ENCODE measurements at regions not wholly inside any gene's neighbourhood (a gene's known extent, or its start where the extent isn't known, plus 50 kb on each side); places are given as distances from the start of the nearest gene placed in this dataset.

GRCh38 chr6:33929575-33930288 is 125.9 kb upstream of the MLN start:
- no peak for ATAC-seq (ENCODE audit: low read depth)
- H3K36me3 ChIP-seq (ENCODE audit: low read depth), result no peaks in the 10 kb centered on the region
- H3K9me3 ChIP-seq (ENCODE audit: severe bottlenecking), result no peaks in the 10 kb centered on the region
- DNase-seq (ENCODE audit: low spot score), result no peak
- no peak overlapping the region for H3K4me3 ChIP-seq (ENCODE audit: severe bottlenecking)
- no peak overlapping the region for H3K27ac ChIP-seq (ENCODE audit: poor library complexity, severe bottlenecking)
- TF ChIP-seq CTCF (IDR thresholded peaks at IDR 0.05; ENCODE audit: poor library complexity, severe bottlenecking), result no peak
- H3K27me3 ChIP-seq (ENCODE audit: insufficient read depth, poor library complexity, severe bottlenecking), result no peaks in the 10 kb centered on the region
- no peaks in the 10 kb centered on the region for H3K4me1 ChIP-seq (ENCODE audit: insufficient read depth, poor library complexity, severe bottlenecking)

- TF ChIP-seq CTCF (IDR thresholded peaks at IDR 0.05; ENCODE audit: poor library complexity, severe bottlenecking), result no peak
- no peaks in the 10 kb centered on the region for H3K36me3 ChIP-seq (ENCODE audit: low read depth)
- H3K9me3 ChIP-seq (ENCODE audit: severe bottlenecking), result no peaks in the 10 kb centered on the region
- ATAC-seq (ENCODE audit: low read depth) (0 out of 3 replicates have a peak, but pooled peaks have one; percentile 40), DNase-seq (ENCODE audit: low spot score) (no peak)
- H3K4me1 ChIP-seq (ENCODE audit: insufficient read depth, poor library complexity, severe bottlenecking), result no peaks in the 10 kb centered on the region
- no peaks in the 10 kb centered on the region for H3K27me3 ChIP-seq (ENCODE audit: insufficient read depth, poor library complexity, severe bottlenecking)
- H3K4me3 ChIP-seq (ENCODE audit: severe bottlenecking), result no peak overlapping the region
- no peak overlapping the region for H3K27ac ChIP-seq (ENCODE audit: poor library complexity, severe bottlenecking)
Observed at GRCh38 chr6:33927616-33928015, 123.8 kb upstream of the MLN start.

GRCh38 chr6:33927112-33927511 is 123.3 kb upstream of the MLN start:
- H3K4me3 ChIP-seq (ENCODE audit: severe bottlenecking), result no peak overlapping the region
- ATAC-seq (ENCODE audit: low read depth), result no peak
- H3K4me1 ChIP-seq (ENCODE audit: insufficient read depth, poor library complexity, severe bottlenecking), result no peaks in the 10 kb centered on the region
- DNase-seq (ENCODE audit: low spot score), result no peak
- H3K27ac ChIP-seq (ENCODE audit: poor library complexity, severe bottlenecking), result no peak overlapping the region
- no peaks in the 10 kb centered on the region for H3K36me3 ChIP-seq (ENCODE audit: low read depth)
- no peak for TF ChIP-seq CTCF (IDR thresholded peaks at IDR 0.05; ENCODE audit: poor library complexity, severe bottlenecking)
- no peaks in the 10 kb centered on the region for H3K27me3 ChIP-seq (ENCODE audit: insufficient read depth, poor library complexity, severe bottlenecking)
- no peaks in the 10 kb centered on the region for H3K9me3 ChIP-seq (ENCODE audit: severe bottlenecking)

GRCh38 chr6:33926451-33926850 is 122.6 kb upstream of the MLN start:
- Histone ChIP-seq H3K4me1 (ENCODE audit: insufficient read depth, poor library complexity, severe bottlenecking) (no peaks in the 10 kb centered on the region), H3K27me3 (ENCODE audit: insufficient read depth, poor library complexity, severe bottlenecking) (no peaks in the 10 kb centered on the region), H3K9me3 (ENCODE audit: severe bottlenecking) (no peaks in the 10 kb centered on the region), H3K27ac (ENCODE audit: poor library complexity, severe bottlenecking) (no peak overlapping the region), H3K36me3 (ENCODE audit: low read depth) (no peaks in the 10 kb centered on the region), H3K4me3 (ENCODE audit: severe bottlenecking) (no peak overlapping the region)
- DNase-seq (ENCODE audit: low spot score), result no peak
- peak; percentile 31; the same call in 1 of the 3 replicates for ATAC-seq (ENCODE audit: low read depth)
- no peak for TF ChIP-seq CTCF (IDR thresholded peaks at IDR 0.05; ENCODE audit: poor library complexity, severe bottlenecking)

- ATAC-seq (ENCODE audit: low read depth) (no peak), DNase-seq (ENCODE audit: low spot score) (no peak)
- no peak for TF ChIP-seq CTCF (IDR thresholded peaks at IDR 0.05; ENCODE audit: poor library complexity, severe bottlenecking)
- no peak overlapping the region for H3K27ac ChIP-seq (ENCODE audit: poor library complexity, severe bottlenecking)
- no peaks in the 10 kb centered on the region for H3K9me3 ChIP-seq (ENCODE audit: severe bottlenecking)
- no peak overlapping the region for H3K4me3 ChIP-seq (ENCODE audit: severe bottlenecking)
- H3K27me3 ChIP-seq (ENCODE audit: insufficient read depth, poor library complexity, severe bottlenecking), result no peaks in the 10 kb centered on the region
- no peaks in the 10 kb centered on the region for H3K4me1 ChIP-seq (ENCODE audit: insufficient read depth, poor library complexity, severe bottlenecking)
- no peaks in the 10 kb centered on the region for H3K36me3 ChIP-seq (ENCODE audit: low read depth)
Observed at GRCh38 chr6:33925936-33926335, 122.1 kb upstream of the MLN start.

Measured in RWPE2 (cell line).